ENCODE measurements at regions not wholly inside any gene's neighbourhood (a gene's known extent, or its start where the extent isn't known, plus 50 kb on each side); places are given as distances from the start of the nearest gene placed in this dataset.

- H3K27ac Mint-ChIP-seq = peak overlapping the region in 2 of 3 experiments; percentile 30 to 60
- H3K36me3 Mint-ChIP-seq (ENCODE audit: low read depth) = no peaks in the 10 kb centered on the region
- TF ChIP-seq CTCF (IDR thresholded peaks at IDR 0.05; ENCODE audit: unreplicated experiment in 3 of 3) = no peak
- peaks cover 8% of the 10 kb centered on the region for H3K27me3 Mint-ChIP-seq (ENCODE audit: low read depth)
- no peaks in the 10 kb centered on the region for H3K9me3 Mint-ChIP-seq
- no peak overlapping the region for H3K4me3 Mint-ChIP-seq
- H3K4me1 Mint-ChIP-seq = peaks cover 50% of the 10 kb centered on the region
These were observed 176.4 kb upstream of the RREB1 start for GRCh38 chr6:6931071-6932025.

- Mint-ChIP-seq H3K36me3 (ENCODE audit: low read depth) (no peaks in the 10 kb centered on the region), H3K27ac (peak overlapping the region in 2 of 3 experiments; percentile 3 to 21), H3K4me1 (peaks cover 40% of the 10 kb centered on the region), H3K27me3 (ENCODE audit: low read depth) (peaks cover 3% of the 10 kb centered on the region), H3K4me3 (no peak overlapping the region), H3K9me3 (no peaks in the 10 kb centered on the region)
- no peak for TF ChIP-seq CTCF (IDR thresholded peaks at IDR 0.05; ENCODE audit: unreplicated experiment in 3 of 3)
These were observed 175.4 kb upstream of the RREB1 start for GRCh38 chr6:6932341-6932740.

GRCh38 chr6:6932968-6933367, 174.8 kb upstream of the RREB1 start:
- no peak for TF ChIP-seq CTCF (IDR thresholded peaks at IDR 0.05; ENCODE audit: unreplicated experiment in 3 of 3)
- no peaks in the 10 kb centered on the region for H3K9me3 Mint-ChIP-seq
- H3K4me1 Mint-ChIP-seq = peaks cover 34% of the 10 kb centered on the region
- no peak overlapping the region for H3K4me3 Mint-ChIP-seq
- peak overlapping the region in 2 of 3 experiments; percentile 3 to 21 for H3K27ac Mint-ChIP-seq
- no peaks in the 10 kb centered on the region for H3K27me3 Mint-ChIP-seq (ENCODE audit: low read depth)
- H3K36me3 Mint-ChIP-seq (ENCODE audit: low read depth) = no peaks in the 10 kb centered on the region

- Mint-ChIP-seq H3K36me3 (ENCODE audit: low read depth) (no peaks in the 10 kb centered on the region), H3K4me1 (peaks cover 18% of the 10 kb centered on the region), H3K9me3 (peaks cover 4% of the 10 kb centered on the region), H3K27me3 (ENCODE audit: low read depth) (peaks cover 4% of the 10 kb centered on the region), H3K4me3 (no peak overlapping the region), H3K27ac (peak overlapping the region in 1 of 3 experiments; percentile 84)
- TF ChIP-seq CTCF (IDR thresholded peaks at IDR 0.05; ENCODE audit: unreplicated experiment in 3 of 3) = no peak
These were observed 167.4 kb upstream of the RREB1 start for GRCh38 chr6:6940031-6941025.

- no peak overlapping the region for H3K4me3 Mint-ChIP-seq
- H3K36me3 Mint-ChIP-seq (ENCODE audit: low read depth) = no peaks in the 10 kb centered on the region
- H3K27me3 Mint-ChIP-seq (ENCODE audit: low read depth) = peaks cover 4% of the 10 kb centered on the region
- peaks cover 4% of the 10 kb centered on the region for H3K9me3 Mint-ChIP-seq
- peaks cover 18% of the 10 kb centered on the region for H3K4me1 Mint-ChIP-seq
- peak overlapping the region; percentile 58 to 84 (median 82) for H3K27ac Mint-ChIP-seq
- no peak for TF ChIP-seq CTCF (IDR thresholded peaks at IDR 0.05; ENCODE audit: unreplicated experiment in 3 of 3)
These were observed 166.6 kb upstream of the RREB1 start for GRCh38 chr6:6941201-6941600.
